Endothelial cell of umbilical vein (primary cell): ENCODE measurements at regions not wholly inside any gene's neighbourhood (a gene's known extent, or its start where the extent isn't known, plus 50 kb on each side); places are given as distances from the start of the nearest gene placed in this dataset.

Experiments used
- BruUV-seq: library from RNA; stranded (reverse); fragments of 400-500 nt; replicated peaks from 2 replicates; lab custom pipeline; 2021; lab: Mats Ljungman, UMichigan
- CTCF ChIA-PET: fragments of 300-600, 350-600 bp; sonication (Branson Sonifier 250); formaldehyde crosslinking; loops from one replicate; lab custom pipeline; 2021; ENCODE audit warnings: antibody characterized with exemption, inconsistent platforms; lab: Charles Lee
- POLR2A ChIA-PET: fragments of 300-600, 350-600 bp; sonication (Branson Sonifier 250); formaldehyde crosslinking; loops from one replicate; lab custom pipeline; 2021; ENCODE audit warnings: antibody characterized with exemption, inconsistent platforms; lab: Charles Lee
- DNase-seq: peaks from one replicate; pipeline ENCODE4 v3.0.0-alpha.2; 2011; ENCODE audit warnings: low read depth, low spot score
- FAIRE-seq: peaks from 2 replicates; lab custom pipeline; 2011; peaks lifted over from hg19 to GRCh38; lab: Jason Lieb, UNC
- H2AFZ ChIP-seq: 2 replicates; pipeline ENCODE4 v1.6.0; 2012; ENCODE audit warnings: low read depth, low read length, control low read depth, inconsistent platforms
- H3K27ac ChIP-seq: 2 replicates; pipeline ENCODE4 v1.5.1; 2011; ENCODE audit warnings: low read depth, mild to moderate bottlenecking, control low read depth, low read length, moderate library complexity; ENCODE audit not compliant: insufficient read depth
- H3K27me3 ChIP-seq, 2 experiments: 2 replicates each; pipeline versions ENCODE4 v1.6.0 to v1.6.1; 2011; ENCODE audit warnings: low read length in 2 of 2, mixed read lengths in 1 of 2; ENCODE audit not compliant: control insufficient read depth in 2 of 2, insufficient read depth in 2 of 2
- H3K36me3 ChIP-seq, 2 experiments: 2 replicates in 1 of 2; 3 replicates in 1 of 2; pipeline ENCODE4 v1.5.1; 2011; ENCODE audit warnings: low read length in 2 of 2, mild to moderate bottlenecking in 1 of 2, moderate library complexity in 1 of 2; ENCODE audit not compliant: control insufficient read depth in 2 of 2, insufficient read depth in 2 of 2; ENCODE audit errors: extremely low read depth in 1 of 2
- H3K4me1 ChIP-seq: 3 replicates; pipeline ENCODE4 v1.5.1; 2011; ENCODE audit warnings: mild to moderate bottlenecking, low read length; ENCODE audit not compliant: control insufficient read depth, insufficient read depth; ENCODE audit errors: extremely low read depth
- H3K4me2 ChIP-seq: 2 replicates; pipeline ENCODE4 v1.6.1; 2011; ENCODE audit warnings: low read length, control low read depth, mixed read lengths; ENCODE audit not compliant: insufficient read depth
- H3K4me3 ChIP-seq, 3 experiments: fragments of 200-600 bp in 1 of 3; sonication (generic), shearing (Covaris generic) in 1 of 3; replicated peaks in 1 of 3; 2 replicates each; pipeline ENCODE4 v1.5.1; 2011 to 2016; ENCODE audit warnings: control low read depth in 3 of 3, low read length in 3 of 3, mild to moderate bottlenecking in 2 of 3, inconsistent platforms in 1 of 3, low read depth in 1 of 3, moderate library complexity in 1 of 3; ENCODE audit not compliant: insufficient read depth in 1 of 3
- H3K79me2 ChIP-seq: 2 replicates; pipeline ENCODE4 v1.6.0; 2012; ENCODE audit warnings: low read length, inconsistent platforms; ENCODE audit not compliant: control insufficient read depth, insufficient read depth
- H3K9ac ChIP-seq: replicated peaks from 2 replicates; pipeline ENCODE3; 2011; ENCODE audit warnings: low read length, control low read depth; ENCODE audit not compliant: insufficient read depth; ENCODE audit errors: extremely low read depth
- H3K9me1 ChIP-seq: replicated peaks from 3 replicates; pipeline ENCODE4 v1.6.0; 2011; ENCODE audit warnings: mild to moderate bottlenecking, low read length; ENCODE audit not compliant: control insufficient read depth, insufficient read depth; ENCODE audit errors: extremely low read depth
- H3K9me3 ChIP-seq: replicated peaks from 2 replicates; pipeline ENCODE4 v1.5.1; 2012; ENCODE audit warnings: low read length, inconsistent platforms; ENCODE audit not compliant: control insufficient read depth, insufficient read depth
- H4K20me1 ChIP-seq: replicated peaks from 2 replicates; pipeline ENCODE3; 2011; ENCODE audit warnings: mild to moderate bottlenecking, low read length; ENCODE audit not compliant: control insufficient read depth, insufficient read depth; ENCODE audit errors: extremely low read depth
- CTCF ChIP-seq, 2 donors: IDR thresholded peaks; 1 replicate in 1 of 2; 2 replicates in 1 of 2; pipeline ENCODE4 v1.5.1; 2011; ENCODE audit warnings: low read length in 2 of 2, mild to moderate bottlenecking in 2 of 2, moderate library complexity in 2 of 2, control low read depth in 1 of 2, inconsistent platforms in 1 of 2, low read depth in 1 of 2; ENCODE audit not compliant: insufficient read depth in 1 of 2; ENCODE audit errors: extremely low read depth in 1 of 2
- EZH2 ChIP-seq: IDR thresholded peaks from 2 replicates; pipeline ENCODE4 v1.6.1; 2012; ENCODE audit warnings: borderline replicate concordance, low read depth, mild to moderate bottlenecking, moderate library complexity, low read length, inconsistent platforms; ENCODE audit not compliant: severe bottlenecking
- FOS ChIP-seq: IDR thresholded peaks from 2 replicates; pipeline ENCODE4 v1.6.1; 2011; ENCODE audit warnings: mild to moderate bottlenecking, low read length, moderate library complexity, borderline replicate concordance; ENCODE audit not compliant: insufficient read depth
- GATA2 ChIP-seq: IDR thresholded peaks from 2 replicates; pipeline ENCODE4 v1.7.0; 2011; ENCODE audit warnings: low read depth, mild to moderate bottlenecking, moderate library complexity, mixed read lengths, low read length; ENCODE audit not compliant: insufficient read length, insufficient read depth
- JUN ChIP-seq: IDR thresholded peaks from 2 replicates; pipeline ENCODE4 v1.6.1; 2011; ENCODE audit warnings: borderline replicate concordance, low read depth; ENCODE audit not compliant: insufficient read length, insufficient read depth
- MAX ChIP-seq: IDR thresholded peaks from 2 replicates; pipeline ENCODE4 v1.6.1; 2011; ENCODE audit not compliant: insufficient read depth, insufficient read length
- MYC ChIP-seq: IDR thresholded peaks from one replicate; pipeline ENCODE4 v1.6.1; 2011; ENCODE audit warnings: mild to moderate bottlenecking, low read depth, low read length
- POLR2A ChIP-seq: IDR thresholded peaks from 2 replicates; pipeline ENCODE4 v1.6.1; 2012; ENCODE audit warnings: low read depth, mild to moderate bottlenecking, control low read depth, low read length
- POLR2AphosphoS5 ChIP-seq: IDR thresholded peaks from 2 replicates; pipeline ENCODE4 v1.6.1; 2012; ENCODE audit warnings: low read depth, mild to moderate bottlenecking, control low read depth, low read length, moderate library complexity; ENCODE audit not compliant: insufficient read depth
- dilution Hi-C: fragments of 300-500 bp; cut with MboI; formaldehyde crosslinking; loops from one replicate; pipeline ENCODE4 v1.15.0; 2019; ENCODE audit warnings: low sequenced_read_pairs; ENCODE audit not compliant: extremely low pct_ligation_motif_present
- intact Hi-C: fragments of 100-400 bp; cut with micrococcal nuclease; formaldehyde crosslinking; loops from one replicate; pipeline ENCODE4 v1.10.0; 2022

DNA sequence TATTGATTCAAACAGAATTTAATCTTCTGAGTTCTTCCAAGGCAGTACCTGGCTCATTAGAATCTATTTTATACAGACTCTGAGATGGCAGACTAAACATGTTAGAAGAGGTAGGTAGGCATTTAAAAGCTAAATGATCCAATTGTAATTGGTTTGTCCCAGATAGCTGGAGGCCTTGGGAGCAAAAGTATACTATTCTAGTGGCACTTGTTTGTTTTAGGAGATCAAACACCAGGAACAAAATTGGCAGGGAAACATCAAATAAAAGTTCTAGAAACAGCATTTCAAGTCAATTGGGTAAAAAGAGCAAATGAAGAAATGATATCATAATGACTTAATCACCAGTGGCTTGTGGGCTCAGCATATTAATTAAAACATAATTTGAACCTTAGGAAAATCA, 521.4 kb downstream of the PRR16 start:
- no peak for TF ChIP-seq POLR2AphosphoS5
- TF ChIP-seq MAX, result no peak
- TF ChIP-seq POLR2A, result no peak
- no peak for TF ChIP-seq CTCF (IDR thresholded peaks at IDR 0.05; ENCODE audit: extremely low read depth in 1 of 2, insufficient read depth in 1 of 2, low read depth in 1 of 2, low read length in 2 of 2)
- no peak for TF ChIP-seq EZH2
- TF ChIP-seq FOS, result no peak
- no peak for TF ChIP-seq GATA2
- TF ChIP-seq MYC, result no peak
- no peak for TF ChIP-seq JUN
- H3K9me1 ChIP-seq, result no peaks in the 10 kb centered on the region
- no peaks in the 10 kb centered on the region for H3K36me3 ChIP-seq
- no peaks in the 10 kb centered on the region for H3K4me1 ChIP-seq
- H3K79me2 ChIP-seq, result no peaks in the 10 kb centered on the region
- H2AFZ ChIP-seq, result no peak overlapping the region
- DNase-seq, result no peak
- dilution Hi-C loops, result no loop called here
- H3K9ac ChIP-seq, result no peak overlapping the region
- ChIA-PET CTCF (interaction anchor here (1.5 kb wide), 1 partner anchor 12 kb away, joined by 4 read pairs; no protein-coding TSS in a partner anchor), POLR2A (no interaction called here)
- H3K27ac ChIP-seq, result no peak overlapping the region
- no TSS peak for BruUV-seq
- FAIRE-seq, result no peak
- H3K4me2 ChIP-seq, result no peak overlapping the region
- H3K9me3 ChIP-seq, result no peaks in the 10 kb centered on the region
- intact Hi-C loops, result no loop called here
- no peak overlapping the region for H3K4me3 ChIP-seq
- H4K20me1 ChIP-seq, result no peaks in the 10 kb centered on the region
- H3K27me3 ChIP-seq, result no peaks in the 10 kb centered on the region
